ENCODE measurements at regions not wholly inside any gene's neighbourhood (a gene's known extent, or its start where the extent isn't known, plus 50 kb on each side); places are given as distances from the start of the nearest gene placed in this dataset.

DNA sequence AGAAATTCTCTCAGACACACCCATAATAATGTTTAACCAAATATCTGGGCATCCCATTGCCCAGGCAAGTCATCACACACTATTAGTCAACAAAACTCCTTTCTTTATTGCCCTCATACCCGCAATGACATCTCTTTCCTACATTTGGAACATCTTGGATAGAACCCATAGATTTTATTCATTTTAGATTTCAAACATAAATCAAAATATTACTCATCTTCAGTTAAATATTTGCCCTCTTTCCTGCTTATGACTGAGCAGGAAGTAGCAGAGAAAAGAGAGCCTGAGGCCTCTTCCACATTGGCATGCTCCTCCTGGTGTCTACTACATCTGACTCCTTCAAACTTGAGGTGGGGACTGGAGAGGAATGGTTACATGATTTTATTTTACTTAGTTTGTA is 592.0 kb downstream of the CHSY3 start:
- TF ChIP-seq, protein P1, sequence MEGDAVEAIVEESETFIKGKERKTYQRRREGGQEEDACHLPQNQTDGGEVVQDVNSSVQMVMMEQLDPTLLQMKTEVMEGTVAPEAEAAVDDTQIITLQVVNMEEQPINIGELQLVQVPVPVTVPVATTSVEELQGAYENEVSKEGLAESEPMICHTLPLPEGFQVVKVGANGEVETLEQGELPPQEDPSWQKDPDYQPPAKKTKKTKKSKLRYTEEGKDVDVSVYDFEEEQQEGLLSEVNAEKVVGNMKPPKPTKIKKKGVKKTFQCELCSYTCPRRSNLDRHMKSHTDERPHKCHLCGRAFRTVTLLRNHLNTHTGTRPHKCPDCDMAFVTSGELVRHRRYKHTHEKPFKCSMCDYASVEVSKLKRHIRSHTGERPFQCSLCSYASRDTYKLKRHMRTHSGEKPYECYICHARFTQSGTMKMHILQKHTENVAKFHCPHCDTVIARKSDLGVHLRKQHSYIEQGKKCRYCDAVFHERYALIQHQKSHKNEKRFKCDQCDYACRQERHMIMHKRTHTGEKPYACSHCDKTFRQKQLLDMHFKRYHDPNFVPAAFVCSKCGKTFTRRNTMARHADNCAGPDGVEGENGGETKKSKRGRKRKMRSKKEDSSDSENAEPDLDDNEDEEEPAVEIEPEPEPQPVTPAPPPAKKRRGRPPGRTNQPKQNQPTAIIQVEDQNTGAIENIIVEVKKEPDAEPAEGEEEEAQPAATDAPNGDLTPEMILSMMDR (IDR thresholded peaks at IDR 0.05; ENCODE audit: low read depth, low read length), result no peak
- TF ChIP-seq POLR2A (IDR thresholded peaks at IDR 0.05; ENCODE audit: extremely low read depth, insufficient read length), result no peak
- TF ChIP-seq, protein P2, sequence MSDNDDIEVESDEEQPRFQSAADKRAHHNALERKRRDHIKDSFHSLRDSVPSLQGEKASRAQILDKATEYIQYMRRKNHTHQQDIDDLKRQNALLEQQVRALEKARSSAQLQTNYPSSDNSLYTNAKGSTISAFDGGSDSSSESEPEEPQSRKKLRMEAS (IDR thresholded peaks at IDR 0.05; ENCODE audit: low read depth, low read length), result no peak
